ENCODE measurements at regions not wholly inside any gene's neighbourhood (a gene's known extent, or its start where the extent isn't known, plus 50 kb on each side); places are given as distances from the start of the nearest gene placed in this dataset.

- Histone ChIP-seq H3K27ac (replicated peaks) (peak overlapping the region; percentile 24), H3K9me3 (replicated peaks) (no peaks in the 10 kb centered on the region), H3K4me1 (no peaks in the 10 kb centered on the region), H3K36me3 (no peaks in the 10 kb centered on the region), H3K27me3 (ENCODE audit: low read depth) (peaks cover 8% of the 10 kb centered on the region), H3K4me3 (no peak overlapping the region)
- no peak for DNase-seq
- intact Hi-C loops (cut with micrococcal nuclease): no loop called here
- no peak for TF ChIP-seq CTCF (IDR thresholded peaks at IDR 0.05; ENCODE audit: borderline replicate concordance)
Measured at GRCh38 chr2:136062066-136062837, 55.7 kb downstream of the CXCR4 start.

- intact Hi-C loops (cut with micrococcal nuclease): no loop called here
- Histone ChIP-seq H3K4me3 (no peak overlapping the region), H3K9me3 (replicated peaks) (no peaks in the 10 kb centered on the region), H3K4me1 (no peaks in the 10 kb centered on the region), H3K27me3 (ENCODE audit: low read depth) (no peaks in the 10 kb centered on the region), H3K36me3 (no peaks in the 10 kb centered on the region), H3K27ac (replicated peaks) (no peak overlapping the region)
- DNase-seq: no peak
- no peak for TF ChIP-seq CTCF (IDR thresholded peaks at IDR 0.05; ENCODE audit: borderline replicate concordance)
Measured at GRCh38 chr2:136060416-136060815, 57.5 kb downstream of the CXCR4 start.

- Histone ChIP-seq H3K4me1 (no peaks in the 10 kb centered on the region), H3K9me3 (replicated peaks) (no peaks in the 10 kb centered on the region), H3K27me3 (ENCODE audit: low read depth) (no peaks in the 10 kb centered on the region), H3K4me3 (no peak overlapping the region), H3K27ac (replicated peaks) (no peak overlapping the region), H3K36me3 (no peaks in the 10 kb centered on the region)
- no peak for TF ChIP-seq CTCF (IDR thresholded peaks at IDR 0.05; ENCODE audit: borderline replicate concordance)
- no peak for DNase-seq
- intact Hi-C loops (cut with micrococcal nuclease): no loop called here
Measured at GRCh38 chr2:136059036-136059472, 58.9 kb downstream of the CXCR4 start.

GRCh38 chr2:136058262-136058661, 59.7 kb downstream of the CXCR4 start:
- H3K36me3 ChIP-seq: no peaks in the 10 kb centered on the region
- DNase-seq: no peak
- no peaks in the 10 kb centered on the region for H3K4me1 ChIP-seq
- no peaks in the 10 kb centered on the region for H3K9me3 ChIP-seq (replicated peaks)
- H3K27ac ChIP-seq (replicated peaks): no peak overlapping the region
- H3K27me3 ChIP-seq (ENCODE audit: low read depth): no peaks in the 10 kb centered on the region
- TF ChIP-seq CTCF (IDR thresholded peaks at IDR 0.05; ENCODE audit: borderline replicate concordance): no peak
- H3K4me3 ChIP-seq: no peak overlapping the region
- intact Hi-C loops (cut with micrococcal nuclease): no loop called here

- no peak for DNase-seq
- Histone ChIP-seq H3K4me1 (no peaks in the 10 kb centered on the region), H3K36me3 (no peaks in the 10 kb centered on the region), H3K9me3 (replicated peaks) (no peaks in the 10 kb centered on the region), H3K27me3 (ENCODE audit: low read depth) (no peaks in the 10 kb centered on the region), H3K4me3 (no peak overlapping the region), H3K27ac (replicated peaks) (no peak overlapping the region)
- intact Hi-C loops (cut with micrococcal nuclease): no loop called here
- no peak for TF ChIP-seq CTCF (IDR thresholded peaks at IDR 0.05; ENCODE audit: borderline replicate concordance)
Measured at GRCh38 chr2:136057802-136058140, 60.2 kb downstream of the CXCR4 start.
